DMS 273 treated with DMSO at 0.1 percent for 48 hours (cell line): ENCODE measurements at regions not wholly inside any gene's neighbourhood (a gene's known extent, or its start where the extent isn't known, plus 50 kb on each side); places are given as distances from the start of the nearest gene placed in this dataset.
A peak's percentile ranks its signal among the peaks of the same experiment; 100 is the strongest.
"Not testable (repeated sequence)": the region's sequence is repeated elsewhere in the genome, so short reads cannot be mapped to it uniquely, and the experiment has no call there.

ENCODE experiments used
- DNase-seq: peaks from one replicate; lab custom pipeline; 2025; lab: John Stamatoyannopoulos, UW

GRCh38 chr7:63856466-63856865 lies 142.2 kb upstream of the ZNF722 start:
- DNase-seq, result not testable (repeated sequence)

DNA sequence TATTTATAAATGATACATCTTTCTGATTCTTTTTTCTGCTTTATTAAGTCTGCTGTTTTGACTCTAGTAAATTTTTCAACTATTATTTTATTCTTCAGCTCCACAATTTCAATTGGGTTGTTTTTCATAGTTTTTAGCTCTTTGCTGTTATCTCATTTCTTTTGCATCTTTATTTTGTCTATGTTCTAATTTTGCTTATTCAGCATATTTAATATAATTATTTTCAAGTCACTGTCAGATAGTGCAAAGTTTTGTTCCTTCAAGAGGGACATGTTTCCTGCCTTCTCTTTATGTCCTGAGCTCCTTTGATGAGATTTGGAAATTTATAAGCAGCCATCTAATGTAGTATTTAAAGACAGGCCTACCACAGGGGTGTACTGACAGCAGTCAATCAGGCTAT lies 131.5 kb upstream of the ZNF722 start:
- no peak for DNase-seq

DNA sequence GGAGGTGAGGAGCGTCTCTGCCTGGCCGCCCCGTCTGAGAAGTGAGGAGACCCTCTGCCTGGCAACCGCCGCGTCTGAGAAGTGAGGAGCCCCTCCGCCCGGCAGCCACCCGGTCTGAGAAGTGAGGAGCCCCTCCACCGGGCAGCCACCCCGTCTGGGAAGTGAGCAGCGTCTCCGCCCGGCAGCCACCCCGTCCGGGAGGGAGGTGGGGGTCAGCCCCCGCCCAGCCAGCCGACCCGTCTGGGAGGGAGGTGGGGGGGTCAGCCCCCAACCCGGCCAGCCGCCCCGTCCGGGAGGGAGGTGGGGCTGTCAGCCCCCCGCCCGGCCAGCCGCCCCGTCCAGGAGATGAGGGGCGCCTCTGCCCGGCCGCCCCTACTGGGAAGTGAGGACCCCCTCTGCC lies 124.4 kb upstream of the ZNF722 start:
- not testable (repeated sequence) for DNase-seq

DNA sequence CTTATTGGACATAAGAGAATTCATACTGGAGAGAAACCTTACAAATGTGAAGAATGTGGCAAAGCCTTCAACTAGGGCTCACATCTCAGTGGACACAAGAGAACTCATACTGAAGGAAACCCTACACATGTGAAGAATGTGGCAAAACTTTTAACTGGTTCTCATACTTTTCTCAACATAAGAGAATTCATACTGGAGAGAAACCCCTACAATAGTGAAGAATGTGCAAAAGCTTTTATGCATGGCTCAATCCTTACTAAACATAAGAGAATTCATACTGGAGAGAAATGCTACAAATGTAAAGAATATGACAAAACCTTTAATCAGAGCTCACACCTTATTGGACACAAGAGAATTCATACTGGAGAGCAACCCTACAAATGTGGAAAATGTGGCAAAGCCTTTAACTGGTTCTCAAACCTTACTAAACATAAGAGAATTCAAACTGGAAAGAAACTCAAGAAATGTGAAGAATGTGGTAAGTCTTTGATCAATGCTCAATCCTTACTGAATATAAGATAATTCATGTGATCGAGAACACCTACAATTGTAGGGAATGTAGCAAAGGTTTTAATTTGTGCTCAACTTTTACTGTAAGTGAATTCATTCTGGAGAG lies 121.8 kb upstream of the ZNF722 start:
- no peak for DNase-seq

- DNase-seq, result no peak
Measured at GRCh38 chr7:63887031-63887430, 111.6 kb upstream of the ZNF722 start.

GRCh38 chr7:63899691-63900393 lies 98.8 kb upstream of the ZNF722 start:
- DNase-seq, result peak; percentile 60

- DNase-seq, result peak; percentile 91
Measured at GRCh38 chr7:63900394-63901203, 98.0 kb upstream of the ZNF722 start.

DNA sequence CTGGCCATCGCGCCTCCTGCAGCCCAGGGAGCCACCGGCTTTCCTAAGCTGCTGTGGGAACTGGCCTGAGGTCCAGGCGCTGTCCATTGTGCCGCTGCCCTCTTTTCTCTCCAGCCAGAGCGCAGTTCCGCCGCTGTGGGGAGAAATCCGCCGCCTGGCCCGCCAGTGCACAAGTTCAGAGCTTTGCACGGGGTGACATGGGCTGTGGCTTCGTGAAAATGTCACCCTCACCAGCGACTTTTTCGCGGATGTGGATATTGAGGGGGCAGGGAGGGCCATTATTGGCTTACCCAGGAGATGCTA lies 97.5 kb upstream of the ZNF722 start:
- DNase-seq, result not testable (repeated sequence)

GRCh38 chr7:63918986-63919385 lies 79.7 kb upstream of the ZNF722 start:
- no peak for DNase-seq

DNA sequence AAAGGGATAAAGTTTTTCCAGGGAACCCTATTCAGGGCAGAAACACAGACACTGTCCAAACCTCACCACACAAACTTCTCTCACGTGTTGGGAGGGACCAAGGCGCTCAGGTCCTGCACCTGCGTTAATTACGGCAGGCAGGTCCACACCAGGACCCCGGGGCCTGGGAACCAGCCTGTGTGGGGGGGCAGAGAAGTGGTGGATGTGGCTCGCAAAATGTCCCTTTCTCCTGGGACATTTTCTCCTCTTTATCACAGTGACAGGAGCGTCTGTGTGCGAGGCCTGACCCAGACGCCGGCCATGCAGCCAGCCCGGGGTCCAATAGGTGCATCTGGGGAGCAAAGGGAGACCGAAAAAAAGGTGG lies 73.4 kb upstream of the ZNF722 start:
- no peak for DNase-seq

GRCh38 chr7:63925626-63926460 lies 72.8 kb upstream of the ZNF722 start:
- DNase-seq, result no peak

DNA sequence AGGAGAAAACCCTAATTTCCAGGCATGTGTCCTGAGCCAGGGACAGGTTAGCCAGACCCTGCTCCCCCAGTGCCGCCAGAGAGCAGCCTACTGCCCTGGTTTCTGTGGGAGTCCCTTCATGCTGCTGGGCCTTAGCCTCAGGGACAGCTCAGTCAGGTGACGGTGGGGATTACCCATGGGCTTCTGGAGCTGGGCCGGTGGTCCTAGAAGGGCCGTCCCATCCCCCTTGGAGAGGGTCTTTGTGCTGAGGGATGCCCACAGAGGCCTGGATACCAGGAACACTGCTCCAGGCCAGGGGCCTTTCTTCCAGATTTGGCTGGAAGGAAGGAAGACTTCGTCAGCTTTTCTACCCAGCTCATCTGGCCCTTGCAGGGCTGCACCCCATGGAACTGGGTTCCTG lies 71.4 kb upstream of the ZNF722 start:
- no peak for DNase-seq

GRCh38 chr7:63931057-63931600 lies 67.5 kb upstream of the ZNF722 start:
- no peak for DNase-seq

DNA sequence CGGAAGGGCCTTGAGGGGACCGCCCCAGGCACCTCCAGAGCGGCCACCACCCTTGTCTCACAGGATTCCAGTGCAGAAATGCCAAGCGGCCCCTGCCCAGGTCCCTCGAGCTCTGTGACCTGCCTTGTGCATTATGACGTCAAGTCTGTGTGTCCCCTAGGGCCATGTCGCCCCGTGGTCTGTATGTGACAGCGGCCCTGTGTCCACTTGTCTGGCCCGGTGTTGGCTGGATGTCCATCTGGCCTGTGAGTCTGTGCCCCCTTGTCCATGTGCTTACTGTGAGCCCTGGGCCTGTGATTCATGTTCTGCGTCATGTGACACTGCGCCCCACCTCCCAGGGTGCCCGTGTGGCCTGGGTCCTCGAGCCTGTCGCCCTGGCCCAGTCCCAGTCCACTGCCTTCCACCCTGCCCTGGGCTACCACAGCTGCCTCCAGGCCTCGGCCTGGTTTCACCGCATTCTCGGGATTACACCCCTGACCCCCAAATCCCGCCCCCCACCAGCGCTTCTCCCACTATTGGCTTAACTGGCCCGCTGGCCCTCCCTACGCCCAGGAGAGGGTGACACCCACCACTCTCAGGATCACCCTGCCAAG lies 66.6 kb upstream of the ZNF722 start:
- no peak for DNase-seq
